Prostate gland (tissue), 2 donors: ENCODE measurements at regions not wholly inside any gene's neighbourhood (a gene's known extent, or its start where the extent isn't known, plus 50 kb on each side); places are given as distances from the start of the nearest gene placed in this dataset.
"Not testable (repeated sequence)": the region's sequence is repeated elsewhere in the genome, so short reads cannot be mapped to it uniquely, and the experiment has no call there.

Source experiments
- DNase-seq: peaks from one replicate; pipeline ENCODE4 v3.0.0-alpha.2; 2019; ENCODE audit warnings: low spot score
- H3K27ac ChIP-seq, 2 donors: fragments of 200-600 bp; sonication (generic); 2 replicates each; pipeline ENCODE4 v1.5.1; 2017 to 2019
- H3K27me3 ChIP-seq: fragments of 200-600 bp; sonication (generic); replicated peaks from 2 replicates; pipeline ENCODE4 v1.5.1; 2019; ENCODE audit not compliant: insufficient read depth
- H3K36me3 ChIP-seq, 2 donors: fragments of 200-600 bp; sonication (generic); 1 replicate in 1 of 2; 2 replicates in 1 of 2; pipeline versions ENCODE4 v1.5.1 to v1.8.1; 2017 to 2019
- H3K4me1 ChIP-seq: fragments of 200-600 bp; sonication (generic); replicated peaks from 2 replicates; pipeline ENCODE4 v1.5.1; 2019
- H3K4me3 ChIP-seq, 2 donors: fragments of 200-600 bp; sonication (generic); 2 replicates each; pipeline ENCODE4 v1.5.1; 2017 to 2019
- H3K9me3 ChIP-seq: fragments of 200-600 bp; sonication (generic); 2 replicates; pipeline ENCODE4 v1.5.1; 2017
- CTCF ChIP-seq, 4 experiments: fragments of 200-600 bp in 2 of 4; fragments of 450-650 bp in 2 of 4; sonication (generic) in 2 of 4; IDR thresholded peaks; 1 replicate in 3 of 4; 2 replicates in 1 of 4; pipeline ENCODE4 v1.5.1; 2016 to 2019; ENCODE audit warnings: antibody characterized with exemption in 4 of 4, mild to moderate bottlenecking in 2 of 4, moderate library complexity in 2 of 4
- POLR2A ChIP-seq: fragments of 450-650 bp; IDR thresholded peaks from one replicate; pipeline ENCODE4 v1.6.1; 2016; ENCODE audit warnings: antibody characterized with exemption, mild to moderate bottlenecking
- POLR2AphosphoS5 ChIP-seq: sonication (generic); formaldehyde crosslinking; IDR thresholded peaks from one replicate; pipeline ENCODE4 v1.6.1; 2017; ENCODE audit warnings: antibody characterized with exemption
- WGBS: methylation state at CpG from one replicate; pipeline ENCODE4 v1.1.5; 2018; 5-methylcytosine and 5-hydroxymethylcytosine counted together
- intact Hi-C: fragments of 100-400 bp; cut with DNase I; formaldehyde crosslinking; loops from one replicate; pipeline ENCODE4 v1.14.2; 2022

GRCh38 chr3:22836131-22836530 is 367.0 kb upstream of the UBE2E2 start:
- Histone ChIP-seq H3K4me3 (no peak overlapping the region), H3K36me3 (no peaks in the 10 kb centered on the region), H3K27ac (no peak overlapping the region), H3K27me3 (no peaks in the 10 kb centered on the region), H3K9me3 (no peaks in the 10 kb centered on the region), H3K4me1 (no peaks in the 10 kb centered on the region)
- no peak for TF ChIP-seq POLR2A
- no peak for TF ChIP-seq POLR2AphosphoS5
- no peak for TF ChIP-seq CTCF (IDR thresholded peaks at IDR 0.05)
- 38% methylated on average over 1 of the region's 1 CpG for WGBS
- DNase-seq: no peak
- intact Hi-C loops: no loop called here

GRCh38 chr3:22843854-22844253 is 359.3 kb upstream of the UBE2E2 start:
- H3K9me3 ChIP-seq: no peaks in the 10 kb centered on the region
- TF ChIP-seq POLR2AphosphoS5: no peak
- no peak for TF ChIP-seq POLR2A
- TF ChIP-seq CTCF (IDR thresholded peaks at IDR 0.05): no peak
- 90% methylated on average over 3 of the region's 3 CpGs for WGBS
- no peak overlapping the region for H3K4me3 ChIP-seq
- no peaks in the 10 kb centered on the region for H3K36me3 ChIP-seq
- no peak overlapping the region for H3K27ac ChIP-seq
- intact Hi-C loops: no loop called here
- no peaks in the 10 kb centered on the region for H3K4me1 ChIP-seq
- no peak for DNase-seq
- H3K27me3 ChIP-seq: no peaks in the 10 kb centered on the region

GRCh38 chr3:22846566-22846965 is 356.6 kb upstream of the UBE2E2 start:
- TF ChIP-seq POLR2AphosphoS5 (no peak), POLR2A (no peak), CTCF (IDR thresholded peaks at IDR 0.05) (no peak)
- 91% methylated on average over 5 of the region's 5 CpGs for WGBS
- Histone ChIP-seq H3K9me3 (no peaks in the 10 kb centered on the region), H3K36me3 (no peaks in the 10 kb centered on the region), H3K4me3 (no peak overlapping the region), H3K27ac (no peak overlapping the region), H3K27me3 (no peaks in the 10 kb centered on the region), H3K4me1 (no peaks in the 10 kb centered on the region)
- no peak for DNase-seq
- intact Hi-C loops: no loop called here

- 91% methylated on average over 6 of the region's 6 CpGs for WGBS
- DNase-seq, H3K9me3 ChIP-seq, H3K27me3 ChIP-seq, intact Hi-C loops, H3K27ac ChIP-seq, H3K4me1 ChIP-seq, H3K4me3 ChIP-seq, H3K36me3 ChIP-seq: not testable (repeated sequence)
Observed at GRCh38 chr3:22849583-22849982, 353.5 kb upstream of the UBE2E2 start.

GRCh38 chr3:22856811-22857210 is 346.3 kb upstream of the UBE2E2 start:
- H3K27me3 ChIP-seq: no peaks in the 10 kb centered on the region
- no peak overlapping the region for H3K27ac ChIP-seq
- 65% methylated on average over 3 of the region's 3 CpGs for WGBS
- TF ChIP-seq CTCF (IDR thresholded peaks at IDR 0.05): no peak
- no peak for TF ChIP-seq POLR2AphosphoS5
- no peak for TF ChIP-seq POLR2A
- no peaks in the 10 kb centered on the region for H3K36me3 ChIP-seq
- no peaks in the 10 kb centered on the region for H3K4me1 ChIP-seq
- no peaks in the 10 kb centered on the region for H3K9me3 ChIP-seq
- intact Hi-C loops: no loop called here
- no peak overlapping the region for H3K4me3 ChIP-seq
- DNase-seq: no peak

- Histone ChIP-seq H3K9me3 (no peaks in the 10 kb centered on the region), H3K4me1 (no peaks in the 10 kb centered on the region), H3K36me3 (no peaks in the 10 kb centered on the region), H3K27ac (no peak overlapping the region), H3K27me3 (no peaks in the 10 kb centered on the region), H3K4me3 (no peak overlapping the region)
- no peak for TF ChIP-seq POLR2A
- no peak for TF ChIP-seq POLR2AphosphoS5
- no peak for TF ChIP-seq CTCF (IDR thresholded peaks at IDR 0.05)
- intact Hi-C loops: no loop called here
- DNase-seq: no peak
- WGBS: 12% methylated on average over 2 of the region's 2 CpGs
Observed at GRCh38 chr3:22858486-22858885, 344.6 kb upstream of the UBE2E2 start.
